OCI-LY3 (cell line): ENCODE measurements at regions not wholly inside any gene's neighbourhood (a gene's known extent, or its start where the extent isn't known, plus 50 kb on each side); places are given as distances from the start of the nearest gene placed in this dataset.

Experiments
- H2AFZ ChIP-seq: fragments of 200-600, 300-600 bp; shearing (Covaris generic); 2 replicates; pipeline ENCODE4 v1.6.0; 2014; ENCODE audit warnings: antibody characterized with exemption, low read depth, low read length
- H3K27ac ChIP-seq: fragments of 200-600, 300-600 bp; sonication (generic); 2 replicates; pipeline ENCODE4 v1.5.1; 2014; ENCODE audit warnings: mild to moderate bottlenecking, low read length, moderate library complexity, mixed read lengths
- H3K27me3 ChIP-seq: fragments of 200-600, 300-600 bp; sonication (generic); 2 replicates; pipeline ENCODE4 v1.6.1; 2014; ENCODE audit warnings: low read depth, low read length, mixed read lengths
- H3K36me3 ChIP-seq: fragments of 200-600, 300-600 bp; sonication (generic); replicated peaks from 2 replicates; pipeline ENCODE3; 2014; ENCODE audit warnings: low read depth, low read length, mixed read lengths
- H3K4me1 ChIP-seq: fragments of 300-600, 200-600 bp; sonication (generic); 2 replicates; pipeline ENCODE4 v1.6.1; 2014; ENCODE audit warnings: low read length, mixed read lengths
- H3K4me2 ChIP-seq: fragments of 200-600, 300-600 bp; sonication (generic); 2 replicates; pipeline ENCODE4 v1.6.1; 2014; ENCODE audit warnings: low read length, mixed read lengths
- H3K4me3 ChIP-seq: fragments of 300-600, 200-600 bp; sonication (generic); 2 replicates; pipeline ENCODE4 v1.5.1; 2014; ENCODE audit warnings: antibody characterized with exemption, mild to moderate bottlenecking, low read length, moderate library complexity
- H3K79me2 ChIP-seq: fragments of 300-600, 200-600 bp; shearing (Covaris generic); 2 replicates; pipeline ENCODE4 v1.6.1; 2014; ENCODE audit warnings: mild to moderate bottlenecking, low read length, mixed read lengths
- H3K9ac ChIP-seq: fragments of 300-600, 200-600 bp; shearing (Covaris generic); 2 replicates; pipeline ENCODE4 v1.6.0; 2014; ENCODE audit warnings: mild to moderate bottlenecking, low read length, moderate library complexity
- H3K9me3 ChIP-seq: fragments of 200-600, 300-600 bp; shearing (Covaris generic); 2 replicates; pipeline ENCODE4 v1.6.1; 2014; ENCODE audit warnings: low read length, mixed read lengths; ENCODE audit not compliant: insufficient read depth
- H4K20me1 ChIP-seq: fragments of 200-600, 300-600 bp; sonication (generic); 2 replicates; pipeline ENCODE4 v1.6.1; 2016; ENCODE audit warnings: low read length, mixed read lengths; ENCODE audit not compliant: insufficient read depth
- CTCF ChIP-seq: fragments of 200-600, 300-600 bp; sonication (generic); IDR thresholded peaks from 2 replicates; pipeline ENCODE4 v1.5.1; 2014; ENCODE audit warnings: antibody characterized with exemption, low read length, low read depth
- EZH2phosphoT487 ChIP-seq: fragments of 200-600 bp; shearing (Covaris generic); IDR thresholded peaks from 2 replicates; pipeline ENCODE4 v1.6.1; 2018; ENCODE audit warnings: antibody characterized with exemption, mixed run types, low read depth

GRCh38 chr20:24381886-24382285 lies 87.5 kb upstream of the SYNDIG1 start:
- TF ChIP-seq EZH2phosphoT487 (no peak), CTCF (no peak)
- H3K27ac ChIP-seq, result no peak overlapping the region
- no peaks in the 10 kb centered on the region for H3K79me2 ChIP-seq
- no peaks in the 10 kb centered on the region for H3K9me3 ChIP-seq
- no peak overlapping the region for H3K4me2 ChIP-seq
- no peak overlapping the region for H3K9ac ChIP-seq
- H3K27me3 ChIP-seq, result peaks cover 19% of the 10 kb centered on the region
- no peak overlapping the region for H3K4me3 ChIP-seq
- no peaks in the 10 kb centered on the region for H3K36me3 ChIP-seq
- H3K4me1 ChIP-seq, result peaks cover 37% of the 10 kb centered on the region
- H2AFZ ChIP-seq, result no peak overlapping the region
- no peaks in the 10 kb centered on the region for H4K20me1 ChIP-seq

GRCh38 chr20:24379484-24379927 lies 89.9 kb upstream of the SYNDIG1 start:
- no peaks in the 10 kb centered on the region for H3K36me3 ChIP-seq
- peak overlapping the region; percentile 21 for H3K4me2 ChIP-seq
- H3K27me3 ChIP-seq, result peaks cover 19% of the 10 kb centered on the region
- no peaks in the 10 kb centered on the region for H3K9me3 ChIP-seq
- no peak overlapping the region for H3K4me3 ChIP-seq
- TF ChIP-seq EZH2phosphoT487 (no peak), CTCF (no peak)
- H3K4me1 ChIP-seq, result peaks cover 19% of the 10 kb centered on the region
- H3K79me2 ChIP-seq, result no peaks in the 10 kb centered on the region
- H2AFZ ChIP-seq, result no peak overlapping the region
- no peak overlapping the region for H3K9ac ChIP-seq
- H4K20me1 ChIP-seq, result no peaks in the 10 kb centered on the region
- no peak overlapping the region for H3K27ac ChIP-seq

GRCh38 chr20:24378661-24379483 lies 90.6 kb upstream of the SYNDIG1 start:
- no peak for TF ChIP-seq EZH2phosphoT487
- no peak for TF ChIP-seq CTCF
- no peaks in the 10 kb centered on the region for H3K36me3 ChIP-seq
- H3K4me1 ChIP-seq, result peaks cover 13% of the 10 kb centered on the region
- no peak overlapping the region for H3K4me3 ChIP-seq
- H3K9me3 ChIP-seq, result no peaks in the 10 kb centered on the region
- no peaks in the 10 kb centered on the region for H4K20me1 ChIP-seq
- H2AFZ ChIP-seq, result no peak overlapping the region
- H3K27me3 ChIP-seq, result peaks cover 19% of the 10 kb centered on the region
- no peaks in the 10 kb centered on the region for H3K79me2 ChIP-seq
- peak overlapping the region; percentile 21 for H3K4me2 ChIP-seq
- no peak overlapping the region for H3K27ac ChIP-seq
- no peak overlapping the region for H3K9ac ChIP-seq

GRCh38 chr20:24376311-24377099 lies 92.9 kb upstream of the SYNDIG1 start:
- Histone ChIP-seq H3K79me2 (no peaks in the 10 kb centered on the region), H3K27ac (no peak overlapping the region), H3K27me3 (peaks cover 15% of the 10 kb centered on the region; the same call in 1 of the 2 replicates), H4K20me1 (no peaks in the 10 kb centered on the region), H3K4me2 (no peak overlapping the region), H3K4me3 (no peak overlapping the region), H3K9me3 (no peaks in the 10 kb centered on the region), H2AFZ (no peak overlapping the region), H3K9ac (no peak overlapping the region), H3K36me3 (no peaks in the 10 kb centered on the region), H3K4me1 (peaks cover 12% of the 10 kb centered on the region)
- TF ChIP-seq EZH2phosphoT487 (no peak), CTCF (no peak)
